Inflammatory macrophage (primary cell): ENCODE measurements at regions not wholly inside any gene's neighbourhood (a gene's known extent, or its start where the extent isn't known, plus 50 kb on each side); places are given as distances from the start of the nearest gene placed in this dataset.
"Not testable (repeated sequence)": the region's sequence is repeated elsewhere in the genome, so short reads cannot be mapped to it uniquely, and the experiment has no call there.

Experiments
- DNase-seq, 2 donors: peaks; one replicate each; pipeline ENCODE4 v3.0.0-alpha.2; 2020 to 2022

DNA sequence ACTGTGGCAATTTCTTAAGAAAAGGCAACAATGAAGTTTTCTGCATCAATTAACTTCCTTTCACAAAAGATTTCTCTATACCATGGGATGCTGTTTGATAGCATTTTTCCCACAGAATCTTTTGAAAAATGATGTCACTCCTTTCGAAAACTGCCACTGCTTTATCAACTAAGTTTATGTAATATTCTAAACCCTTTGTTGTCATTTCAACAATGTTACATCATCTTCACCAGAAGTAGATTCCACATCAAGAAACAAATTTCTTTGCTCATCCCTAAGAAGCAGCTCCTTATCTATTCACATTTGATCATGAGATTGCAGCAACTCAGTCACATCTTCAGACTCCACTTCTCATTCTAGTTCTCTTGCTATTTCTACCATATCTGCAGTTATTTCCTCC, 116.1 kb upstream of the KCND3 start:
- DNase-seq = no peak

DNA sequence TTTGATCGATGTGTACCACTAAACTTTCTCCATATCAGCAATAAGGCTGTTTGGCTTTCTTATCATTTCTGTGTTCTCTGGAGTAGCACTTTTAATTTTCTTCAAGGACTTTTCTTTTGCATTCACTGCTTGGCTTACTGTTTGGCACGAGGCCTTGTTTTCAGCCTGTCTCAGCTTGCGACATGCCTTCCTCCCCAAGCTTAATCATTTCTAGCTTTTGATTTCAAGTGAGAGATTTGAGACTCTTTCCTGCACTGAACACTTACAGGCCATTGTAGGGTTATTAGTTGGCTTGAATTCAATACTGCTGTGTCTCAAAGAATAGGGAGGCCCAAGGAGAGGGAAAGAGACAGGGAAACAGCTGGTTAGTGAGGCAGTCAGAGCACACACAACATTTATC, 120.6 kb upstream of the KCND3 start:
- DNase-seq = no peak

DNA sequence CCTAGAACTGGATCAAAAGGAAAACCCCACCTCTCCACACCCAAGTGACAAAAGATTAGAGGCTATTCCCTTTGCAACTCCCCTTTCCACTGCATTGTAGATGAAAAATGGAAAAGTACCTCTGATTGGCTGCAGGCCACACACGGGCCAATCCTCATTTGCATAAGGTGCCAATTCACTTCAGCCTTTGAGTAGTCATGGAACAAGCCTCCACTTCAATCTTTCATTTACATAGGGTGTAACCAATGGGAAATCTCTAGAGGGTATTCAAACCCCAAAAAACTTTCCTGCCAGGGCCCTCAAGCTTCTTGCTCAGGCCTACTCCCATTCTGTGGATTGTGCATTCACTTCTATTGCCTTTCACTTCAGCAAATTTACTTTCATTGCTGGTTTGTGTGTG, 122.3 kb upstream of the KCND3 start:
- no peak for DNase-seq

DNA sequence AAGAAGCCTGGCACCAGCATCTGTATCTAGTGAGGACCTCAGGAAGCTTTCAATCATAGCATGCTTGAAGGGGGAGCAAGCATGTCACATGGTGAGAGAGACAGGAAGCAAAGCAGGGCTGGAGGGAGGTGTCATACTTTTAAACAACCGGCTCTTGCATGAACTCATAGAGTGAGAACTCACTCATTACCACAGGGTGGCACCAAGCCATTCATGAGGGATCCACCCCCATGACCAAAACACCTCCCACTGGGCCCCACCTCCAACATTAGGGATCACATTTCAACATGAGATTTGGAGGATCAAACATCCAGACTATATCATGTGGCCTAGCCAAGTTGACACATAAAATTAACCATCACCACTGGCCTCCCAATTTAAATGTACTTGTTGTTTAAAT, 125.1 kb upstream of the KCND3 start:
- DNase-seq = no peak

DNA sequence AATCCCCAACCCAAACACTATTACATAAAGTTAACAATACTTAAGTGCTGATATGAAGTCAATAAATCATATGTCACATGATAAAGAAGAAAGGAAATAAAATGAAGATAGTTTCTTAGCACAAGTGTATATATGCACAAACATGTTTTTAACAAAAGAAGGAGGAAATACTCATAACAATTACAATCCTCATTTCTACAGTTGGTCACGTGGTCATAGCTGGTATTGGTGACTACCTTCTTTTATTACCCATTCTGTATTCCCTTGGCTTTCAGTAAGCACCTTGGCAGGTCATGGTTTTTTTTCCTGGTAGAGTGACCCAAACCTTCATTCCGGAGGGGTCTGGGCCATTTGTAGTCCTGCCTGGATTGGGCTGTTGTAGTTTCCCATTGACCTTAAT, 137.1 kb upstream of the KCND3 start:
- DNase-seq = no peak

DNA sequence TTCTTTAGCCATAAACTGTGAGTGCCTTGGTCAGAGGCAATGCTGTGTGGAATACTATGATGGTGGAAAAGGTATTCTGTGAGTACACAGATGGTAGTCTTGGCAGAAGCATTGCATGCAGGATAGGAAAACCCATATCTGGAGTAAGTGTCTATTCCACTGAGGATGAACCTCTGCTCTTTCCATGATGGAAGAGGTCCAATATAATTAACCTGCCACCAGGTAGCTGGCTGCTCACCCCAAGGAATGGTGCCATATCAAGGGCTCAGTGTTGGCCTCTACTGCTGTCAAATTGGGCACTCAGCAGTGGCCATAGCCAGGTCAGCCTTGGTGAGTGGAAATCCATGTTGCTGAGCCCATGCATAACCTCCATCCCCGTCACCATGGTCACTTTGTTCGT, 138.1 kb upstream of the KCND3 start:
- not testable (repeated sequence) for DNase-seq

DNA sequence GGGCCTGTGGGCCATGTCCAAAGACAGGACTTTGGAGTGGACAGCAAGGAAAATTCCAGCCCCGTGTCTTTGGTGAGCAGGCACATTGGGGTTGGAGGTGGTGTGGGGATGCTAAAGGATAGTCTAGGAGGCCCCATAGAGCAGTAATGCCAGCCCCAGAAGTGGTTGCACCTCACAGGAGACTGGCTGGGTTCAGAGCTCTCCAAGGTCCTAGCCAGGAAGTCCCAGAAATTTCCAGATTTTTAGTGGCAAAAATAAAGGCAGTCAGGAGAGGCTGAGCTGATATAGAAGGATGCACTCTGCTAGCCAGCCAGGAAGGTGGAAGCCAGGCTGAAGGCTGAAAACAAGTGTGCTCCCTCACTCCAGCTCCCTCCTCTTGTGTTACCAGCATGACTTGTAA, 144.0 kb upstream of the KCND3 start:
- DNase-seq = no peak

DNA sequence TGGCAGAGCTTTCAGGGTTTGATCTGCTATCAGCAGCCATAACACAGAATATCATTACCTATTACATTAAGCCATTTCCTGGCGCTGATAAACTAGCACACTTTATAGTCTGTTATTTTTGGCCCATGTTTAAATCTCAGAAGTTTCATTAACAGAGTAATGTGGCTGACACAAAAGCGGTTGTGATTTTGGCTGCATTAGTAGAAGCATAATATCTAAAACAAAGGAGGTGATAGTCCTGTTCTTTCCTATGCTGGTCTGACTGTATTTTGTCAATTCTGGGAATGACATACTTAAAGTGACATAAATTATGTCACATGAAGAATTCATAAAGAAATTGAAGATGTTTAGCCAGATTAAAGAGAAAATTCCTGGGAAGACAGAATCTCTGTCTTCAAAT, 151.3 kb upstream of the KCND3 start:
- DNase-seq = no peak

DNA sequence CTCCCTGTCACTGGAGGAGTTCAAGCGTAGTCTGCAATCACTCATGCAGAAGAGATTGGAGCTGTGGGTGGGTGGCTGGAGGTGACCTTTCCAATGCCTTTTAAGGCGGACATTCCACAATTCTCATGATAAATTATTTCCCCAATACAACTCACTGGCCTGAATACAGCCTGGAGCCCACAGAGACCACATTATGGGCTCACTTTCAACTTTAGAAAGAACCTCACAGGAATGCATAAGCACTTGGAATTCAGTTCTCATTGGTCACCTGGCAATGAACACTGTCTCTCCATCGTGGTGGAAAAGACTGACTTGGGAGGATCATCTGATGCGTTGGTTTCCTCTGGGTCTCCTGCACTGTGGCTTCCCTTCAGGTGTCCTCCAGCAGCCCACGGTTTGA, 151.8 kb upstream of the KCND3 start:
- no peak for DNase-seq

DNA sequence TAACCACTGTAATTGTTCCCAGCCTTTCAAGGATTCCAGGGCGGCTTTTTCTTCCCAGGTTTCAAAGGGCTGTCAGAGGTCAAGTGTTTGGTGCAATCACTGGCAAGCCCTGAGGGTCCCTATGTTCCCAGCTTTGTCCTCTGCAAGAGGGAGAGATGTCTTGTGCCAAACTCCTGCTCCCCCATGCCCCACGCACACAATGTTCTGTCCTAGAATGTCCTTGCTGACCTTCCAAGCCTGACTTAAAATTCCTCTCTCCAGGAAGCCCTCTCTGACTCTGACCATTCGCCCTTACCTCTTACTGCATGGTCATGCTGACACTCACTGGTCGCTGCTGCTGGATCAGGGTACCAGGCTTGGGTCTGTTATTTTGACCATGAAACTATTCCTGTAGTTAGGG, 152.5 kb upstream of the KCND3 start:
- DNase-seq = no peak

DNA sequence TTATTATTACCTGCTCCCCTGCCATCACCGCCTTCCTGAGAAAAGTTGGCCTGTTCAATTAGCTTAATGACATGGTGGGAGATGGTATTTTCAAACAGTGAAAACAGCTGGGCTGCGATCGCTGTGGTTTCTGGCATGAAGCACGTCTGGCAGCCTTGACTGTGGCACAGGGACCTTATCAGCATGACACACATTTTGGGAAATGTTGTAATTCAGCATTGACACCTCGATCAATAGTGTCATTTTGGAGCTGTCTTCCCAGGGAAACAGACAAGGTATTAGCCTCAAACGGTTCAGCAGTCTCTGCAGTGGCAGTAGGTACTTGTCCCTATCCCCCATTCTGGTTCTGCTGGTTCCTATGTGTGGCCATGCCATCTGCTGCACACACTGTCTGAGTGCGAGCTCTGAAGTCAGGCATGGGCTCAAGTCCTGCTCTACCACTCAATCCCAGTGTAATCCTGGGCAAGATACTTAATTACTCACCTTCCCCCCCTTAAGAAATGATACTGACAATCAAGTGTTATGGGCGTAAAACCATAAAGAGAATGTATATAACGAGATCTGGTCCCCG, 154.5 kb upstream of the KCND3 start:
- DNase-seq = no peak

DNA sequence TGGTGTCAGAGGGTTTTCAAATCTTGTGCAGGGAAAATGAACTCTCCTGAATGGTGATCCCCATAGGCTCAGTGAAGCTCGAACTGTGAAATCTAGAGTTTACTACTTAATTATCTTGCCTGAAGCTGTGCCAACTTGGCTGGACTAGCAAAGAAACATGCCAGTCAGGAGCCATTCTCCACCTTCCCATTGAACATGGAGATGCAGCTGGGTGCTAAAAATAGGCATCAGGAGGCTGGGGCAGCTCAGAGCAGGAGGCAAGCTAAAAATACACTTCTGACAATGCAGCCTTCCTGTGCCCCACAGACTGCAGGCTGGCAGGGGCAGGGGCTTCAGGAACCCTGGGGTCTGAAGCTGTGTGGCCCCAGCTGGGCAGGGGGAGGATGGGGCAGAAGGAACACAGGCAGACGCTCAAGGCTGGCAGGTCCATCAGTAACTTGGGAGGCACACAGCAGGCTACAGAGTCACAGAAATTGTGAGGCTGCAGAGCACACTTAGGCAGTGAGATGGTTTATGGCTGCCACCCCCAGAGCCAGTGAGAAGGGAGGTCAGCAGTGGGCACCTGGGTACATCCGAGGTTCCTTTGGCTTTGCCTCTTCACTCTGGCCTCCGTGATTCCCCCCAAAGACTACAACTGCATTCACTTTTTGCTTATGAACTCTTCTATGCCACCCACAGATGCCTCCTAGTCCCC, 155.4 kb upstream of the KCND3 start:
- DNase-seq = no peak

DNA sequence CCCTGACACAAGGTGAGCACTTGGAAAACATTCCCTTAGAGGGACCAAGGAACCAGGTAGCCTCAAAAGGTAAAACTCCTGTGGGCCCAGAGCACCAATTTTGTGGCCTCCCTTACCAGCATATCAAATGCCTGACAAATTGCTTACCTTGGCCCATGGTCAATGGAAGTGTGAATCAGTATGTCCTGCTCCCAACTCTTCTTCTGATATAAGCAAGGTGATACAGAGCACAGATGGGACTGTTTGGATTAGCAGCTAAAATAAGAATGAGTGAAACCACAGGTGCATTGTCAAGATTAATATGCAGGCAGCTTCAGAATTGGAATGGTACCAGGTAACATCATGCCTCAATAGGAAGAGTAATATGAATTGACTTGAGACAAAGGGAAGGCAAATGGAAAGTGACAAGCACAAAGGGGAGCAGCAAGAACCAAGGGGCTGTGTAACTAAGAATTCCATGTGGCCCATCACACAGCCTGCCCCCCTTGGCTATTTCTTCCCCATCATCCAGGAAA, 156.8 kb upstream of the KCND3 start:
- no peak for DNase-seq

DNA sequence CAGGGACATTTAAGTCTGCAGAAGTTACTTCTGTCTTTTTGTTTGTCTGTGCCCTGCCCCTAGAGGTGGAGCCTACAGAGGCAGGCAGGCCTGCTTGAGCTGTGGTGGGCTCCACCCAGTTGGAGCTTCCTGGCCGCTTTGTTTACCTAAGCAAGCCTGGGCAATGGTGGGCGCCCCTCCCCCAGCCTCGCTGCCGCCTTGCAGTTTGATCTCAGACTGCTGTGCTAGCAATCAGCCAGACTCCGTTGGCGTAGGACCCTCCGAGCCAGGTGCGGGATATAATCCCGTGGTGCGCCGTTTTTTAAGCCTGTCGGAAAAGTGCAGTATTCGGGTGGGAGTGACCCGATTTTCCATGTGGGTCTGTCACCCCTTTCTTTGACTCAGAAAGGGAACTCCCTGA, 170.7 kb upstream of the KCND3 start:
- not testable (repeated sequence) for DNase-seq

DNA sequence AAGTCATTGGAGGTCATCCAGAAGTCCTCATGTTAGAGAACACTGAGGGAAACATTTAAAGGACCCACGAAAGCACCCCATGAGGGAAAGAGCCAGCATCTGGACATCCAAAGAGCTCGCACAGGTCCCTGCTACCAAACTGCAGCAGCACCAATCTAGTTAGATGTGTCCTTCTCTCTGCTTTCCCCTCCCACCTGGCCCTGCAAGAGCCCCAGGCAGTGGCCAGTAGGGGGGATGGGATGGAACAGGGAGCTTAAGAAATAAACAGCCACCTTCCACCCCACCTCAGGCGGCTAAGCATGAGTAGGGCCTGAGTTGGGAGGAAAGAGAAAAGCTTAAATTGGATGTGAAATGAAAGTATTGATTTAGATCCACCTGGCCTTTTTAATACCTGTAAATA, 175.9 kb upstream of the KCND3 start:
- no peak for DNase-seq

DNA sequence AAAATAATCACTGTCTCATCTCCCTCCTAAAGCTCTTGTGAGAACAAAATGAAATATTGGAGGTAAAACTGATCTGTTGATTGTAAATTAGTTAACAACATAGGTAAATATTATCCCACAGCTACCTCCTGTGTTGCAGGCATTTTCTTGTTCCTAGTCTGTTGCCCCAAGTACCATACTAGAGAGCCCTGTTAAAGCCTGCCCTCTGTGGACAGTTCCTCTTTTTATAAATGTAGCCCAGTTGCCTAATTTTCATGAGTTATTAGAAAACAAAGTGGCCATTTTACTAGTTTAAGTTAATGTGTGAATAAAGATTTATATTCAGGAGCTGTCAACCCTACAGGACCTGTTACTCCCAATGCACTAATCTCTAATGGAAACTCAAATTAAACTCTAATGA, 180.0 kb upstream of the KCND3 start:
- DNase-seq = no peak

DNA sequence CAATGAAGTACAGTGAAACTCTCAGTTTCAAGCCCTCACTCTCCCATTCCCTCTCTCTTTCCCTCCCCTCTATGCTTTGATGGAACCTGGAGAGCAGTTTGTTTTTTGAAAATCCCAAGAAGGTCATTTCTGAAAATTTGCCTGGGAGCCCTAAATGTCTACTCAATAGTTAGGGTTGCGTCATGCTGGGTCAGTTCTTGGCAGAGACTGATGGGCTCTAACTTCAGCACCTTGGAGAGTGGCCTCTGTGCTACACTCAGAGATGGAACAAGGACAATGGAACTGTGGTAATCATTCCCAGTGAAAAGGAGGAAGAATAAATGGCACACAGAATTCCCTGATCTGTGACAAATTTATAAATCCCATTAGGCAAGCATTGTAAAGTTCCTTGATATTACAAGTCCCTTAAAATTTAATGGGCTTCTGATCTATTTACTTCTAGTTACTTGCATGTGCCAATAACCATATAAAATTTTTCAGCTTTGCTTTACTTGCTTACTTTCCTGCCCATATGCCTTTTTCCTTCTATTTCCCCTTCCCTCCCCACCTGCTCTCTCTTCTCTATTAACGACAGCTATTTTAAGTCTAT, 182.9 kb upstream of the KCND3 start:
- peak in 1 of 2 donors; percentile 13 for DNase-seq

DNA sequence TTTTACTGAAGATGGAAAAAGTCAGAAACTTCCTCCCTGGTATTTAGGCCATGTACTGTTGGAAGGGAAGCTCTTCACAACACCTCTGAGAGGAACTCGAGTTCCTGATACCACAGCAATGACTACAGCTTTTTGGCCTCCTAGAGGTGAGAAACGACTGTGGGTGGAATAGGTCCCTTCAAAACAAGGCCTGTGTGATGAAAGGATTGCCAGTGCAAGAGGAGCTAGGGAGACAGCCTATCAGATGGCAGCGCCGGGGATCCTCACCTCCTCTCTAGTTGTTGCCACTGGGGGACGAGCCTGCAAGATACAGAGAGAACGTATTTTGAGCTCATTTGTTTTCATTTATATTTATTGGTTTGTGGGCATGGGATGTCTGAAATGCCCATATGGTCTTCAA, 187.8 kb upstream of the KCND3 start:
- DNase-seq = no peak

DNA sequence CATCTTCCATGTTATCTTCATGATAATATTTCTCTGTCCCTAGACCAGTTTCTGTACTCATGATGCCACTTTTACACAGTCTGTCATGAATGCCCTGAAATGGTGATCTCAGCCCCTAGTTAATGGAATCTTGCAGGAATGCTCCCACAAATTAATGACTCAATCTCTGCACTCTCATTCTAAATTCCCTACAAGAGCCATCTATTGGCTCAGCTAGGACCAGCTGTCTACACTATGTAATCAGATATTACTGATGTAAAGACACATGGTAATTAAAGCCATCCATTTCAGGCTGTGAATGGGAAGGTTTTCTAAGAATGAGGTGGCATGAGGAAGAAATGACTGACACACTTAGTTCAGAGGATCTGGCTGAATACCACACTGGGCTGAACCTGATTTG, 199.1 kb upstream of the KCND3 start:
- DNase-seq = no peak

DNA sequence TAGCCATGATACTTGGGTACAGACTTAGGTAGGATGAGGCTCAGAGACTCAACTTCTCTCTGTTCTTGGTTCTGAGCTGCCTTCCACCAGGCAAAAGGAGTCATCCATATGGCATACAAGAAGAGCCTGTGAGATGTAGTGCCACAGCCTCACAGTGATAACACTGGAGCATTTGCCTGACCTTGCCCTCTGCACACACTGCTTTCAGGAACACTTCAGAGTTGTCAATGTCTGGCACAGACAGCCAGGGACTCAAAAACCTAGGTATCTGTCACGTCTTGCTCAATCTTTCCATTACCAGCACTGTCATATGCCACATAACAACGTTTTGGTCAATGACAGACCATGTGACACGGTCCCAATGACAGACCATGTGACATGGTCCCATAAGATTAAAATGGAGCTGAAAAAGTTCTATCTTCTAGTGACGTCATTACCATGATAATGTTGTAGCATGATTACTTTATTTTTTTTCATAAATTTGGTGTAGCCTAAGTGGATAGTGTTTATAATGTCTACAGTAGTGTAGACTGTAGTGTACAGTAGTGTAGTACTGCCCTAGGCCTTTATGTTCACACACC, 199.9 kb upstream of the CTTNBP2NL start:
- no peak for DNase-seq

DNA sequence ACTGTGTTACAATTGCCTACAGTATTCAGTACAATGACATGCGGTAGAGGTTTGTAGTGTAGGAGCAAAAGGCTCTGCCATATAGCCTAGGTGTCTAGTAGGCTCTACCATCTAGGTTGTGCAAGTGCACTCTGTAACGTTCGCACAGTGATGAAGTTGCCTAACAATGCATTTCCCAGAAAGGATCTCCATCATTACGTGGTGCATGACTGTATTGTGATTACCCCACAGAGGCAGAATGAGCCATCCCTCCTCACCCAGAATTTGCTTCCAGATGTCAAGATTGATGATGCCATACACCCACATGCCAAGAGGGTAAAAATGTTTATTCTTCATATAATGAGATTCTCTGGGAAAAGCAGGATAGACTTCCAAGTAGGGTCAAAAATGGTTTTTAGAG, 199.3 kb upstream of the CTTNBP2NL start:
- no peak for DNase-seq

DNA sequence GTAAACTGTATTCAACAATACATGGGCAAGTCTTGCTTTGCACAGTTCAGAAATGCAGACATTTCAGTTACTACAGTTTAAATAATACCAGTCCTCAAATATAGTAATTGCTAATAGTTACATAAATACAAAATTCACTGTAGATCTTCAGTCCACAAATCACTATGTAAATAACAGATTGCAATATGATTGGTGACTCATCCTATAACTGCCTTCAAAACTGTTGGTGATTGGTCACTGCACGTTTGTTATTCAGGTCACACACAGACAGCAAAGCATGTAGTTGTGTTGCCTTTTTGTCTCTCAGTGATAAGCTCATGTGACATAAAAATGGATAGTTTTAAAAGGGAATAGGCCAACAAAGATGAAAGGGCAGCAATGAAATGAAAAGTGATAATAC, 186.5 kb upstream of the CTTNBP2NL start:
- no peak for DNase-seq

DNA sequence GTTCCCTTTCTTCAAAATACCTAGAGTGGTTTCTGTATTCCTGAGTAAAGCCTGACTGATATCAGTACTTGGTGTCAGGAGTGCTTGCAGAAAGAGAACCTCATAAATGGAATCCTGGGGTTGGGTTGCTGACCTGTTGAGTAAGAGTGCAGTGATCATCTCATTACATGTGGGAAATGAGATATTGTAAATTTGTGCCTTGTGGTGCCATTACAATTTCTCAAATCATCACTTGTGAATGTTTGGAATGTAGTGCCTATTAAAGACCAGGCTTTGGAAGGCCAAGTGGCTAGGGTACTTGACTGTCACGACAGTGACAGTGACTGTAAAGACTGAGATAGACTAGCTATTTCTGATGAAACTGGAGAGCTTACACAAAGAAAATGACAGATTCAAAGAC, 176.7 kb upstream of the CTTNBP2NL start:
- no peak for DNase-seq

DNA sequence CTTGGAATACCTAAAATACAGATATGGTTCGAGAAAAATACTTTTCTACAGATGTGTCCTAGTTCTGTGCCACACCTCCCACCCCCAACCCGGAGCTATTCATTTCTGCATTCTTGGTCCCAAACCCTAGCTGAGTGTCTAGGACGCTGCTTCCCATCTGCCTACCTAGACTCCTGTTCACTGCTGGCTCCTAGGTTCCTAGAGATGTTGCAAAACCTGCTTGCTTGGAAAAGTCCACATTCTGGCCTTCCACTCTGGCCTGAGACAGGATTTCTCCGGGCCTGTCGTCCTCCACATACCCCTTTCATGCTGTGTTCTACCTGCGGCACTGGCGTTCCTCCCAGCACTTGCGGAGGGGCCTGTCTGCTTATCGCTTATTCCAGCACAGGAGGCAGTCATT, 165.8 kb upstream of the CTTNBP2NL start:
- DNase-seq = no peak
